ENCODE measurements at regions not wholly inside any gene's neighbourhood (a gene's known extent, or its start where the extent isn't known, plus 50 kb on each side); places are given as distances from the start of the nearest gene placed in this dataset.
A peak's percentile ranks its signal among the peaks of the same experiment; 100 is the strongest.

GRCh38 chr3:39000008-39000450, 51.7 kb downstream of the SCN11A start:
- ATAC-seq: peak; percentile 43
- no peaks in the 10 kb centered on the region for H3K27me3 Mint-ChIP-seq

DNA sequence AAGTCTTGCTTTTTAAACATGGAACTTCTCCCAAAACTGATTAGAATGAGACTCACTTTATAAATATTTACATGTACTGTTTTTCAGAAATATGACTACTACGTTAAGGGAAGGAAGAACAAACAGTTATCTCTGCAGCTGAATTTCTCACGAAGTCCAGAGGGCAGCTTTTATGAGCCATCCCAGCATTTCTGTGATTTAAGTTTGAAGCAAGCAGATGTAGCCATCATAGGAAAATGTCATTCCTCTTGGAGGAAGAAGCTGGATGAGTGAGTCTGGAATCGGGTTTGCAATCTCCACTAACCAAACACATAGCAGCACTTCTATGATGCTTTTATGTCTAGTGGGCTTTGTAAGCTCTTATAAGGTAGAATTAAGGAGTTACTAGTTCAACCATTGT, 53.7 kb downstream of the SCN11A start:
- H3K36me3 Mint-ChIP-seq (ENCODE audit: low read depth): no peaks in the 10 kb centered on the region
- no peak for DNase-seq
- no peaks in the 10 kb centered on the region for H3K27me3 Mint-ChIP-seq
- no peak overlapping the region for H3K27ac Mint-ChIP-seq
- H3K4me1 Mint-ChIP-seq: no peaks in the 10 kb centered on the region
- H3K4me3 Mint-ChIP-seq: no peak overlapping the region
- H3K9me3 Mint-ChIP-seq: no peaks in the 10 kb centered on the region
- ATAC-seq: no peak

More at GRCh38 chr3:39000008-39000450, 51.7 kb downstream of the SCN11A start:
- no peaks in the 10 kb centered on the region for H3K9me3 Mint-ChIP-seq
- H3K27ac Mint-ChIP-seq: no peak overlapping the region
- no peaks in the 10 kb centered on the region for H3K4me1 Mint-ChIP-seq
- no peak for DNase-seq
- H3K4me3 Mint-ChIP-seq: no peak overlapping the region
- H3K36me3 Mint-ChIP-seq (ENCODE audit: low read depth): no peaks in the 10 kb centered on the region

- Mint-ChIP-seq H3K4me3 (no peak overlapping the region), H3K27me3 (peaks cover 1% of the 10 kb centered on the region), H3K36me3 (ENCODE audit: low read depth) (no peaks in the 10 kb centered on the region), H3K9me3 (no peaks in the 10 kb centered on the region), H3K27ac (no peak overlapping the region), H3K4me1 (no peaks in the 10 kb centered on the region)
- DNase-seq (no peak), ATAC-seq (no peak)
These were observed 55.6 kb downstream of the SCN11A start for GRCh38 chr3:38996193-38996592.

- Mint-ChIP-seq H3K4me3 (no peak overlapping the region), H3K27me3 (peaks cover 1% of the 10 kb centered on the region), H3K9me3 (no peaks in the 10 kb centered on the region), H3K4me1 (no peaks in the 10 kb centered on the region), H3K27ac (no peak overlapping the region), H3K36me3 (ENCODE audit: low read depth) (no peaks in the 10 kb centered on the region)
- DNase-seq (no peak), ATAC-seq (no peak)
These were observed 57.5 kb downstream of the SCN11A start for GRCh38 chr3:38994251-38994650.

DNA sequence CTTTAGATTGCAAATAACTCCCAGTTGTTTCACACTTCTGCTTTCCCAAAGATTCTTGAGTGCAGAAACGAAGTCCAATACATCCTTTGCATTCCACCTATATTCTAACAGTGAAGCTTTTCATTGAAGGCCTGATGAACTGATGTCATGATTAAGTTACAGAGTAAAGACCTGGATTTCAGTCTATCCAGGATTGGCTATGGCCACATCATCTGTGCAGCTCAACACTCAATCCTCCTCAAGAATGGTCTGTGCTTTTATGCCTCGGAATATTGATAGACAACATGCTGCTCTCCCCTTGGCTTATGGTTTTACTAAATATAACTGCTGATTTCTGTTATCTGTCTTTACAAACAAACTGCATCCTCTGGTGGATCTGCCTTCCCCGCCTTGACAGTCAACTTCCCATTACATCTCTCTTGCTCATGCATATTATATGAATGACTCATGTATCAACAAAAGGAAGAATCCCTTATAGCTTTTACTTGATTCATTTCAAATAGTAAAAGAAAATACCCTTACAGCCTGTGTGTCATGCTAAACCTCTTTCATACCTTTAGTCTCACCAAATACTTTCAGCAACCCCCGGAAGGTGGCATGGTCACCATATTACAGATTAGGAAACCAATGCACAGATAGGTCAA, 59.5 kb downstream of the SCN11A start:
- DNase-seq (no peak), ATAC-seq (no peak)
- no peaks in the 10 kb centered on the region for H3K4me1 Mint-ChIP-seq
- no peak overlapping the region for H3K4me3 Mint-ChIP-seq
- no peak overlapping the region for H3K27ac Mint-ChIP-seq
- no peaks in the 10 kb centered on the region for H3K9me3 Mint-ChIP-seq
- H3K36me3 Mint-ChIP-seq (ENCODE audit: low read depth): no peaks in the 10 kb centered on the region
- H3K27me3 Mint-ChIP-seq: peaks cover 6% of the 10 kb centered on the region

GRCh38 chr3:38990621-38991020, 61.1 kb downstream of the SCN11A start:
- peaks cover 6% of the 10 kb centered on the region for H3K27me3 Mint-ChIP-seq
- H3K36me3 Mint-ChIP-seq (ENCODE audit: low read depth): no peaks in the 10 kb centered on the region
- no peak overlapping the region for H3K27ac Mint-ChIP-seq
- no peaks in the 10 kb centered on the region for H3K9me3 Mint-ChIP-seq
- no peak for ATAC-seq
- no peak overlapping the region for H3K4me3 Mint-ChIP-seq
- H3K4me1 Mint-ChIP-seq: no peaks in the 10 kb centered on the region
- DNase-seq: no peak

DNA sequence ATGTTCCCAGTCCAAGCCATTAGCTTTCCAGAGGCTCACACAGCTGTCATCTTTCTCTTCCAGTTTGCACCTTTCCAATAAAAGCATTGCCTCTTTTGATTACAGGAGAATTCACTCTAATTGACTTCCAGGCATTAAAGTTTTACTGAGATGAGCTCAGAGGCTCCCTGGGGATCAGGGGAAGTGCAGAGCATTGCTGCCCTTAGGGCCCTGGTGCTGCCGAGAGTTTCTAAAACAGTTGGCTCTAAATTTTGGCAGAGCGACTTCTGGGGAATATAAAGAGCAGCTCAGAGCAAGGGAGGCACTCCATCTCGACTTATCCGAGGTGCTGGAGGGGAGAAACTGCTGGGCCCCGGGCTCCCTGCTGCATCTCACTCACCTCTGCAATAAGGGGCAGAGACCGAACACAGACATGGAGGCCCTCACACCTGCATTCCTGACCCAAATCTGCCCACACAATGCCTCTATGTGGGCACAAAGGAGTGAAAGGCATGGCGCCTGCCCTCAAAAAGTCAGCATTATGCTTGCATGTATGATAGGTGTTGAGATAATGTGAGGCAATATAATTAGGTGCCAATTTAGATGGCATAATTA, 61.7 kb downstream of the SCN11A start:
- no peak overlapping the region for H3K4me3 Mint-ChIP-seq
- no peak for ATAC-seq
- H3K27me3 Mint-ChIP-seq: peaks cover 6% of the 10 kb centered on the region
- no peaks in the 10 kb centered on the region for H3K4me1 Mint-ChIP-seq
- DNase-seq: no peak
- no peaks in the 10 kb centered on the region for H3K36me3 Mint-ChIP-seq (ENCODE audit: low read depth)
- H3K27ac Mint-ChIP-seq: no peak overlapping the region
- no peaks in the 10 kb centered on the region for H3K9me3 Mint-ChIP-seq

- peaks cover 9% of the 10 kb centered on the region for H3K27me3 Mint-ChIP-seq
- no peak overlapping the region for H3K27ac Mint-ChIP-seq
- no peaks in the 10 kb centered on the region for H3K36me3 Mint-ChIP-seq (ENCODE audit: low read depth)
- H3K9me3 Mint-ChIP-seq: no peaks in the 10 kb centered on the region
- DNase-seq (no peak), ATAC-seq (no peak)
- H3K4me3 Mint-ChIP-seq: no peak overlapping the region
- no peaks in the 10 kb centered on the region for H3K4me1 Mint-ChIP-seq
These were observed 62.8 kb downstream of the SCN11A start for GRCh38 chr3:38988955-38989354.

DNA sequence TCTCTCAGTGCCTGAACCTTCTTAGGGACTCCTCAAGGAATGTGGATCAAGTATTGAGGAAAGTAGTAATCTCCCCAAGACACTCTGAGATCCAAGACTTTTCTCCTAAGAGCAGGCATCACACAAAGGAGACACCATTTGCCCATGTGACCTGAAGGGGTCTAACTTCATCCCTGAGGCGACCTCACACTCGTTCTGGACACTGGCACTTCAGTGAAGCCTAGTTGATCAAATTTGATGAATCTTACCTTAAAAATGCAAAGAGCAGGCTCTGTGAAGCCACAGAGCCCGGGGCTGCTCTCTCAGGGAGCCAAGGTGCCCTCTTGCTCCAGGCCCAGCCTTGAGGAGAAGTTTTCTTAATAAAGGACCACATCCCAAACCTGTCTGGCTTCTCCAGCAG, 64.3 kb downstream of the SCN11A start:
- no peak for DNase-seq
- Mint-ChIP-seq H3K27me3 (peaks cover 9% of the 10 kb centered on the region), H3K27ac (no peak overlapping the region), H3K36me3 (ENCODE audit: low read depth) (no peaks in the 10 kb centered on the region), H3K9me3 (no peaks in the 10 kb centered on the region), H3K4me3 (no peak overlapping the region), H3K4me1 (no peaks in the 10 kb centered on the region)
- no peak for ATAC-seq

- Mint-ChIP-seq H3K9me3 (no peaks in the 10 kb centered on the region), H3K4me1 (no peaks in the 10 kb centered on the region), H3K36me3 (ENCODE audit: low read depth) (no peaks in the 10 kb centered on the region), H3K27ac (no peak overlapping the region), H3K4me3 (no peak overlapping the region), H3K27me3 (peaks cover 7% of the 10 kb centered on the region)
- no peak for ATAC-seq
- no peak for DNase-seq
These were observed 64.8 kb downstream of the SCN11A start for GRCh38 chr3:38986901-38987300.

- no peaks in the 10 kb centered on the region for H3K9me3 Mint-ChIP-seq
- no peak overlapping the region for H3K4me3 Mint-ChIP-seq
- no peak for DNase-seq
- ATAC-seq: no peak
- H3K27ac Mint-ChIP-seq: no peak overlapping the region
- no peaks in the 10 kb centered on the region for H3K36me3 Mint-ChIP-seq (ENCODE audit: low read depth)
- peaks cover 7% of the 10 kb centered on the region for H3K27me3 Mint-ChIP-seq
- no peaks in the 10 kb centered on the region for H3K4me1 Mint-ChIP-seq
These were observed 65.8 kb downstream of the SCN11A start for GRCh38 chr3:38985981-38986380.

GRCh38 chr3:38985581-38985980, 66.2 kb downstream of the SCN11A start:
- DNase-seq (no peak), ATAC-seq (no peak)
- H3K9me3 Mint-ChIP-seq: no peaks in the 10 kb centered on the region
- no peak overlapping the region for H3K27ac Mint-ChIP-seq
- H3K4me1 Mint-ChIP-seq: no peaks in the 10 kb centered on the region
- peaks cover 7% of the 10 kb centered on the region for H3K27me3 Mint-ChIP-seq
- H3K4me3 Mint-ChIP-seq: no peak overlapping the region
- H3K36me3 Mint-ChIP-seq (ENCODE audit: low read depth): no peaks in the 10 kb centered on the region

GRCh38 chr3:38984731-38985130, 67.0 kb downstream of the SCN11A start:
- Mint-ChIP-seq H3K36me3 (ENCODE audit: low read depth) (no peaks in the 10 kb centered on the region), H3K27ac (no peak overlapping the region), H3K9me3 (no peaks in the 10 kb centered on the region), H3K27me3 (peaks cover 7% of the 10 kb centered on the region), H3K4me3 (no peak overlapping the region), H3K4me1 (no peaks in the 10 kb centered on the region)
- DNase-seq: no peak
- ATAC-seq: no peak

DNA sequence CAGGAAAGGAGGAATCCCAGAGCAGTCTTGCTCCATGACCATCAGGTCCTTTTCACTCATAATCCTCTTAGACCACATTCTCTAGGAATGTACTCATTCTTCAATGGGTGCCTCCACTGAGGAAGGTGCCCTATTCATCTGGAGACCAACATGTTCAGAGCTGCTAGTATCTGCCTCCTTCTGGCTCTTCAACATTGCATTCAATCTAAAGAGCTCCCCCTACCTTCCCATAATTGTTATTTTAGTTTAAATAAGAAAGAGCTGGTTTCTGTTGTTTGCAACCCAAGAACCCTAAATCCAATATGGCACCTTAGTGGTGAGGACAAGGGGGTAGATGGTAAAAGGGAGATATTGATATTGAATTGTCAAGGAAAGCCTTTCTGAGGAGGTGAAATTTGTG, 67.6 kb downstream of the SCN11A start:
- H3K27me3 Mint-ChIP-seq: peaks cover 9% of the 10 kb centered on the region
- no peaks in the 10 kb centered on the region for H3K9me3 Mint-ChIP-seq
- no peaks in the 10 kb centered on the region for H3K36me3 Mint-ChIP-seq (ENCODE audit: low read depth)
- no peaks in the 10 kb centered on the region for H3K4me1 Mint-ChIP-seq
- DNase-seq (no peak), ATAC-seq (no peak)
- no peak overlapping the region for H3K27ac Mint-ChIP-seq
- no peak overlapping the region for H3K4me3 Mint-ChIP-seq

GRCh38 chr3:38980938-38981337, 70.8 kb downstream of the SCN11A start:
- Mint-ChIP-seq H3K9me3 (no peaks in the 10 kb centered on the region), H3K4me3 (no peak overlapping the region), H3K36me3 (ENCODE audit: low read depth) (no peaks in the 10 kb centered on the region), H3K27me3 (peaks cover 5% of the 10 kb centered on the region), H3K27ac (no peak overlapping the region), H3K4me1 (no peaks in the 10 kb centered on the region)
- ATAC-seq (no peak), DNase-seq (no peak)

DNA sequence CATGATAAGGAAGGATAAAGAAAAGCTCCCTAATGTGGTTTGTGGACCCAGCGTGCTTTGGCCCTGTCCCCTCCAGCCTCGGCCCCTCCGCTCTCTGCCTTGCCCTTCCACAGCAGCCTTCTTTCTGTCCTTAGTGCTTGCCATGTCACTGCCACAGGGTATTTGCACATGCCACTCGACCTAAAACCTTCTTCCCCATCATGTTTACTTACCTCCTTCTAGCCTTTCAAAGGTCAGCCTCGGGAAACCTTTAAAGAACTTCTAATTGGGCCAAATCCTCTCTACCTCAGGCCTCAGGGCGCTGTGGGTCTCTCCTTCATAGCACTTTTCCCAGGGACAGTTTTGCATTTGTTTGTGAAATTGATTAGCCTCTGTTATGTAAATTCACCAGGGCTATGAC, 73.0 kb downstream of the SCN11A start:
- H3K9me3 Mint-ChIP-seq: no peaks in the 10 kb centered on the region
- H3K36me3 Mint-ChIP-seq (ENCODE audit: low read depth): no peaks in the 10 kb centered on the region
- H3K27me3 Mint-ChIP-seq: peaks cover 2% of the 10 kb centered on the region
- ATAC-seq (no peak), DNase-seq (no peak)
- no peaks in the 10 kb centered on the region for H3K4me1 Mint-ChIP-seq
- H3K4me3 Mint-ChIP-seq: no peak overlapping the region
- no peak overlapping the region for H3K27ac Mint-ChIP-seq

Data from activated naive CD8-positive, alpha-beta T cell treated with anti-CD3 and anti-CD28 coated beads, Interleukin-2, amount 50 U/mL, for 24 hours (primary cell).